HAP-1 (cell line): ENCODE measurements at regions not wholly inside any gene's neighbourhood (a gene's known extent, or its start where the extent isn't known, plus 50 kb on each side); places are given as distances from the start of the nearest gene placed in this dataset.

Experiments
- DNase-seq, 2 experiments: peaks; one replicate each; pipeline ENCODE4 v3.0.0-alpha.2; 2016 to 2020; ENCODE audit warnings: low spot score in 2 of 2
- H3K27me3 ChIP-seq: fragments of 250-450 bp; sonication (Bioruptor Pico); 2 replicates; pipeline ENCODE4 v1.5.1; 2020; ENCODE audit warnings: low read depth, mild to moderate bottlenecking, moderate library complexity
- H3K36me3 ChIP-seq: fragments of 250-450 bp; sonication (Bioruptor Pico); replicated peaks from 2 replicates; pipeline ENCODE4 v1.5.1; 2020; ENCODE audit warnings: mild to moderate bottlenecking
- H3K4me1 ChIP-seq: fragments of 250-450 bp; sonication (Bioruptor Pico); 2 replicates; pipeline ENCODE4 v1.5.1; 2020; ENCODE audit warnings: mild to moderate bottlenecking
- H3K4me3 ChIP-seq: fragments of 250-450 bp; sonication (Bioruptor Pico); 2 replicates; pipeline ENCODE4 v1.5.1; 2020; ENCODE audit warnings: mild to moderate bottlenecking, moderate library complexity
- H3K9me3 ChIP-seq: fragments of 250-450 bp; sonication (Bioruptor Pico); 2 replicates; pipeline ENCODE4 v1.5.1; 2020; ENCODE audit warnings: mild to moderate bottlenecking, moderate library complexity
- in situ Hi-C: fragments of 300-500 bp; cut with MboI; formaldehyde crosslinking; loops from 3 replicates; pipeline ENCODE4 v1.14.3; 2020; ENCODE audit warnings: low sequenced_read_pairs, inconsistent platforms, mixed read lengths

DNA sequence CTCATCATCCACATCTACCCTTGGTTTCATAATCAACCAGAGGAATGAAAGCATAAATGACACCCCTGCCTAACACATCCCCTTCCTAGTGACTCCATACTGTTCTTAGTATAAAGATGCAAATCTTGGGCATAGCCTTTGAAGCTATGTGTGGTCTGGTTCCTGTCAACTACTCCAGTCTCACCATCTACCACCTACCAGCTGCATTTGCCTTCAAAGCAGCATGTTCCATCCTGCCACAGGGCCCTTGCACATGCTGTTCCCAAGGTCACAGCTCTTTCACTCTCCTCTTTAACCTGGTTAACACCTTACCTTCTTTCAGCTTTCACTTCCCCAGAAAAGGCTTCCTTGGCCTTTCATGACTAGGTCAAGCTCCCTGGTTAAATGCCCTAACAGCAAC, 62.3 kb upstream of the ARHGEF3 start:
- no peaks in the 10 kb centered on the region for H3K36me3 ChIP-seq
- in situ Hi-C loops = no loop called here
- H3K4me1 ChIP-seq = no peaks in the 10 kb centered on the region
- DNase-seq = no peak
- no peaks in the 10 kb centered on the region for H3K9me3 ChIP-seq
- no peak overlapping the region for H3K4me3 ChIP-seq
- no peaks in the 10 kb centered on the region for H3K27me3 ChIP-seq

GRCh38 chr3:56862352-56863062, 60.8 kb upstream of the ARHGEF3 start:
- Histone ChIP-seq H3K36me3 (no peaks in the 10 kb centered on the region), H3K4me3 (no peak overlapping the region), H3K27me3 (no peaks in the 10 kb centered on the region), H3K9me3 (no peaks in the 10 kb centered on the region), H3K4me1 (no peaks in the 10 kb centered on the region)
- DNase-seq = no peak
- in situ Hi-C loops = no loop called here

- Histone ChIP-seq H3K4me3 (no peak overlapping the region), H3K36me3 (no peaks in the 10 kb centered on the region), H3K4me1 (no peaks in the 10 kb centered on the region), H3K27me3 (no peaks in the 10 kb centered on the region), H3K9me3 (no peaks in the 10 kb centered on the region)
- in situ Hi-C loops = no loop called here
- DNase-seq = no peak
Observed at GRCh38 chr3:56861511-56861910, 59.8 kb upstream of the ARHGEF3 start.

- DNase-seq = no peak
- no peaks in the 10 kb centered on the region for H3K36me3 ChIP-seq
- H3K27me3 ChIP-seq = no peaks in the 10 kb centered on the region
- H3K4me1 ChIP-seq = no peaks in the 10 kb centered on the region
- H3K9me3 ChIP-seq = no peaks in the 10 kb centered on the region
- no peak overlapping the region for H3K4me3 ChIP-seq
- in situ Hi-C loops = no loop called here
Observed at GRCh38 chr3:56860939-56861338, 59.2 kb upstream of the ARHGEF3 start.

DNA sequence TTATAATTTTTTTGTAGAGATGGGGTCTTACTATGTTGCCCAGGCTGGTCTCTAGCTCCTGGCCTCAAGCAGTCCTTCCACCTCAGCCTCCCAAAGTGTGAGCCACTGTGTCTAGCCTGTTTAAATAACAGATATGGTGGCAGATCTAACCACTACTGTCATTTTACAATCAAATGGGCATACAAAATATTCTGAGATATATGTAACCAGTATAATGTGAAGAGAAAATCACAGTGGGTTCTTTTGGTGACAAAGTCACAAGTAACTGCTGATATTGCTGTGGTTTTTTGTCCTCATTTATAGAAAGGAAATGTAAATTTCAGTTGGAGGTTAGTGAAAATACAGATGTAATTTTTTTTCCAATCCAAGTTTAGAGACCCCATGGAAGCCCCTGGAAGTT, 58.6 kb upstream of the ARHGEF3 start:
- Histone ChIP-seq H3K27me3 (no peaks in the 10 kb centered on the region), H3K4me3 (no peak overlapping the region), H3K36me3 (no peaks in the 10 kb centered on the region), H3K9me3 (no peaks in the 10 kb centered on the region), H3K4me1 (no peaks in the 10 kb centered on the region)
- DNase-seq = no peak
- in situ Hi-C loops = no loop called here

GRCh38 chr3:56858331-56858730, 56.6 kb upstream of the ARHGEF3 start:
- Histone ChIP-seq H3K4me1 (no peaks in the 10 kb centered on the region), H3K27me3 (no peaks in the 10 kb centered on the region), H3K4me3 (no peak overlapping the region), H3K9me3 (no peaks in the 10 kb centered on the region), H3K36me3 (no peaks in the 10 kb centered on the region)
- in situ Hi-C loops = no loop called here
- DNase-seq = no peak

GRCh38 chr3:56857178-56857577, 55.4 kb upstream of the ARHGEF3 start:
- no peaks in the 10 kb centered on the region for H3K27me3 ChIP-seq
- no peak for DNase-seq
- H3K4me1 ChIP-seq = no peaks in the 10 kb centered on the region
- H3K36me3 ChIP-seq = no peaks in the 10 kb centered on the region
- no peak overlapping the region for H3K4me3 ChIP-seq
- no peaks in the 10 kb centered on the region for H3K9me3 ChIP-seq
- in situ Hi-C loops = no loop called here

- Histone ChIP-seq H3K9me3 (no peaks in the 10 kb centered on the region), H3K36me3 (no peaks in the 10 kb centered on the region), H3K4me3 (no peak overlapping the region), H3K4me1 (no peaks in the 10 kb centered on the region), H3K27me3 (no peaks in the 10 kb centered on the region)
- no peak for DNase-seq
- in situ Hi-C loops = no loop called here
Observed at GRCh38 chr3:56856752-56857151, 55.0 kb upstream of the ARHGEF3 start.

- in situ Hi-C loops = no loop called here
- Histone ChIP-seq H3K27me3 (no peaks in the 10 kb centered on the region), H3K36me3 (no peaks in the 10 kb centered on the region), H3K4me1 (no peaks in the 10 kb centered on the region), H3K4me3 (no peak overlapping the region), H3K9me3 (no peaks in the 10 kb centered on the region)
- DNase-seq = peak in 1 of 2 experiments; percentile 63
Observed at GRCh38 chr3:56855856-56856512, 54.2 kb upstream of the ARHGEF3 start.

- H3K27me3 ChIP-seq = no peaks in the 10 kb centered on the region
- no peak for DNase-seq
- no peaks in the 10 kb centered on the region for H3K36me3 ChIP-seq
- no peaks in the 10 kb centered on the region for H3K9me3 ChIP-seq
- H3K4me1 ChIP-seq = no peaks in the 10 kb centered on the region
- in situ Hi-C loops = no loop called here
- H3K4me3 ChIP-seq = no peak overlapping the region
Observed at GRCh38 chr3:56854856-56855611, 53.3 kb upstream of the ARHGEF3 start.

DNA sequence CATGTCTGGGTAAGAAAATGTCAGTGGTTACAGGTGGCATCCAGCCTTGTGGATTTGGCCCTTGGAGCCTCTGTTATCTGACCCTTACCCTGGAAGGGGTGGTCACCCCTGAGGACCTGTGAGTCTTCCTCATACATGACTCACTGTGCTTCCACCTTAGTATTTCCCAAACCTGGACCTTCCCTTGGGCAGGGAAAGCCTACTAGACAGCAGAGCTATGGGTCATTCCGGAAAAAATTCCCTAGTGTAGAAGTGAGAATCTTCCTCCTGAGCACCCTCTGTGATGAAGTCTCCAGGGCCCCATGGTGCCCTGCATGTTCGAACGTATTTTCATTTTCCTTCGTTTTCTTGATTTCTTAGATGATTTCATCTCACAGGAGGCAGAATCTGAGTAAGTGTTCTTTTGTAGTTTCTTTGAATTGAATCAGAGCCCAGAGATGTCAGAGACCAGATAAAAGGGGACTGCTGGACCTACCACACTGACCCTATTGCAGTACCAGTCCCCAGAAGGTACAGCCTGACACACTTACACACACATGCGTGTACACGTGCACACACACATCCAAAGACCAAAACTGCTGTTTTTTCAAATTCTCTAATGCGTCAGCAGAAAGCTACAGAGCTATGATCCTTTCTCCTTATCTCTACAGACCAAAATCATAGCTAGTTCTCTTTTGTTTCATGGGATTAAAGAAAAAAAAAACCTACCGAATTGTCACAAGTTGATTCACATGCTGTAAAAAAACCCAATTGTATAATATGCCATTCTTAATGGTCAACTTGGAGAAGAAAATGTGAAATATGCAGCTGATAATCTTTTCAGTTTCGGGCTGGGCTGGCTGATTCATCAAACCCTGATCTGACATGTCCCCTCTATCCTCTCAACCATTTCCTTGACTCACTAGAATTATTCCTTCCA, 50.5 kb upstream of the ARHGEF3 start:
- Histone ChIP-seq H3K4me3 (no peak overlapping the region), H3K9me3 (no peaks in the 10 kb centered on the region), H3K36me3 (no peaks in the 10 kb centered on the region), H3K27me3 (no peaks in the 10 kb centered on the region), H3K4me1 (no peaks in the 10 kb centered on the region)
- no peak for DNase-seq
- in situ Hi-C loops = no loop called here
